GM21825 (cell line): ENCODE measurements at regions not wholly inside any gene's neighbourhood (a gene's known extent, or its start where the extent isn't known, plus 50 kb on each side); places are given as distances from the start of the nearest gene placed in this dataset.
"Not testable (repeated sequence)": the region's sequence is repeated elsewhere in the genome, so short reads cannot be mapped to it uniquely, and the experiment has no call there.

Experiments used
- ATAC-seq: cut with Tn5 transposase; IDR thresholded peaks from one replicate; pipeline ENCODE4 v1.9.1; 2021; ENCODE audit warnings: mild to moderate bottlenecking, moderate library complexity; ENCODE audit not compliant: unreplicated experiment

- ATAC-seq = no peak
These were observed 102.0 kb downstream of the CARTPT start for GRCh38 chr5:71821029-71821428.

- not testable (repeated sequence) for ATAC-seq
These were observed 103.0 kb downstream of the CARTPT start for GRCh38 chr5:71822065-71822464.

GRCh38 chr5:71825992-71826391 lies 106.9 kb downstream of the CARTPT start:
- ATAC-seq = no peak

GRCh38 chr5:71828291-71829040 lies 109.4 kb downstream of the CARTPT start:
- no peak for ATAC-seq

- no peak for ATAC-seq
These were observed 110.1 kb downstream of the CARTPT start for GRCh38 chr5:71829206-71829605.

GRCh38 chr5:71830681-71831539 lies 111.8 kb downstream of the CARTPT start:
- no peak for ATAC-seq

- no peak for ATAC-seq
These were observed 114.0 kb downstream of the CARTPT start for GRCh38 chr5:71832812-71833715.

GRCh38 chr5:71834601-71835000 lies 115.5 kb downstream of the CARTPT start:
- ATAC-seq = no peak

GRCh38 chr5:71836084-71836483 lies 117.0 kb downstream of the CARTPT start:
- ATAC-seq = no peak

- no peak for ATAC-seq
These were observed 117.6 kb downstream of the CARTPT start for GRCh38 chr5:71836559-71837112.

GRCh38 chr5:71838286-71838685 lies 119.2 kb downstream of the CARTPT start:
- ATAC-seq = no peak

- no peak for ATAC-seq
These were observed 120.2 kb downstream of the CARTPT start for GRCh38 chr5:71839096-71839884.

- ATAC-seq = no peak
These were observed 122.0 kb downstream of the CARTPT start for GRCh38 chr5:71841107-71841506.

GRCh38 chr5:71843111-71843510 lies 124.0 kb downstream of the CARTPT start:
- ATAC-seq = no peak

- no peak for ATAC-seq
These were observed 125.8 kb downstream of the CARTPT start for GRCh38 chr5:71844862-71845261.

- ATAC-seq = no peak
These were observed 140.4 kb downstream of the CARTPT start for GRCh38 chr5:71859515-71859914.

- no peak for ATAC-seq
These were observed 141.0 kb downstream of the CARTPT start for GRCh38 chr5:71860048-71860447.

GRCh38 chr5:71861682-71862081 lies 142.6 kb downstream of the CARTPT start:
- no peak for ATAC-seq

- ATAC-seq = no peak
These were observed 143.0 kb downstream of the CARTPT start for GRCh38 chr5:71862087-71862486.

- ATAC-seq = no peak
These were observed 143.5 kb downstream of the CARTPT start for GRCh38 chr5:71862507-71863060.
